GM12878 (cell line): ENCODE measurements at regions not wholly inside any gene's neighbourhood (a gene's known extent, or its start where the extent isn't known, plus 50 kb on each side); places are given as distances from the start of the nearest gene placed in this dataset.

Source experiments
- ATAC-seq: fragments of 200-7000 bp; cut with Tn5 transposase; 3 replicates; pipeline ENCODE4 v1.9.1; 2020; ENCODE audit warnings: mild to moderate bottlenecking, moderate library complexity
- BruUV-seq: library from RNA; stranded (reverse); fragments of 400-500 nt; replicated peaks from 2 replicates; lab custom pipeline; 2021; lab: Mats Ljungman, UMichigan
- CTCF ChIA-PET: fragments of 300-600 bp; sonication (Branson Sonifier 250); formaldehyde crosslinking; extraction: SDS; loops from one replicate; lab custom pipeline; 2021; ENCODE audit warnings: inconsistent platforms; lab: Yijun Ruan, JAX
- POLR2A ChIA-PET: fragments of 350-600 bp; formaldehyde crosslinking; extraction: SDS; loops from one replicate; lab custom pipeline; 2021; ENCODE audit warnings: inconsistent platforms; lab: Charles Lee
- RAD21 ChIA-PET: fragments of 300-600 bp; sonication (Branson Sonifier 250); formaldehyde crosslinking; loops from one replicate; lab custom pipeline; 2023; ENCODE audit warnings: antibody characterized with exemption; ENCODE audit not compliant: unreplicated experiment; lab: Charles Lee
- SMC1A ChIA-PET: fragments of 300-600 bp; sonication (Branson Sonifier 250); formaldehyde crosslinking; loops from one replicate; lab custom pipeline; 2023; ENCODE audit not compliant: unreplicated experiment, uncharacterized antibody; lab: Charles Lee
- DNase-seq: peaks from one replicate; pipeline ENCODE4 v3.0.0-alpha.2; 2011; ENCODE audit warnings: low read depth, low spot score
- FAIRE-seq: peaks from 3 replicates; lab custom pipeline; 2011; peaks lifted over from hg19 to GRCh38; lab: Jason Lieb, UNC
- H2AFZ ChIP-seq: 2 replicates; pipeline ENCODE4 v1.6.0; 2011; ENCODE audit warnings: low read depth, low read length, control low read depth; ENCODE audit not compliant: control insufficient read depth
- H3K27ac ChIP-seq: 2 replicates; pipeline ENCODE4 v1.5.1; 2011; ENCODE audit warnings: control low read depth; ENCODE audit not compliant: control insufficient read depth, insufficient read depth
- H3K27me3 ChIP-seq, 2 experiments: replicated peaks in 1 of 2; 2 replicates each; pipeline versions ENCODE4 v1.6.0 to v1.6.1; 2011; ENCODE audit warnings: low read length in 1 of 2; ENCODE audit not compliant: control insufficient read depth in 2 of 2, insufficient read depth in 2 of 2
- H3K36me3 ChIP-seq, 2 experiments: 2 replicates each; pipeline ENCODE4 v1.5.1; 2011; ENCODE audit warnings: low read length in 1 of 2; ENCODE audit not compliant: control insufficient read depth in 2 of 2, insufficient read depth in 2 of 2
- H3K4me1 ChIP-seq: 2 replicates; pipeline ENCODE4 v1.6.1; 2011; ENCODE audit warnings: mild to moderate bottlenecking, low read length, moderate library complexity, mixed read lengths; ENCODE audit not compliant: control insufficient read depth, insufficient read depth
- H3K4me2 ChIP-seq: 2 replicates; pipeline ENCODE4 v1.6.0; 2011; ENCODE audit warnings: control low read depth; ENCODE audit not compliant: control insufficient read depth, insufficient read depth
- H3K4me3 ChIP-seq: fragments of 200-600 bp; sonication (generic); 2 replicates; pipeline ENCODE4 v1.5.1; 2016
- H3K79me2 ChIP-seq: 2 replicates; pipeline ENCODE4 v1.6.0; 2011; ENCODE audit warnings: low read length; ENCODE audit not compliant: control insufficient read depth, insufficient read depth
- H3K9ac ChIP-seq: 2 replicates; pipeline ENCODE4 v1.8.0; 2011; ENCODE audit warnings: low read length, control low read depth, mixed read lengths; ENCODE audit not compliant: control insufficient read depth, insufficient read depth
- H3K9me3 ChIP-seq: replicated peaks from 3 replicates; pipeline ENCODE4 v1.5.1; 2011; ENCODE audit warnings: mild to moderate bottlenecking, low read length; ENCODE audit not compliant: control insufficient read depth, insufficient read depth
- H4K20me1 ChIP-seq: 2 replicates; pipeline ENCODE4 v1.6.0; 2011; ENCODE audit not compliant: control insufficient read depth, insufficient read depth
- BHLHE40 ChIP-seq, 2 experiments: fragments of 450-650 bp in 1 of 2; IDR thresholded peaks; 2 replicates each; pipeline ENCODE4 v1.6.1; 2011 to 2017; ENCODE audit warnings: low read depth in 2 of 2, borderline replicate concordance in 1 of 2, improper control_type of control experiment in 1 of 2, low read length in 1 of 2, mild to moderate bottlenecking in 1 of 2
- CHD2 ChIP-seq: IDR thresholded peaks from 2 replicates; pipeline ENCODE4 v1.6.1; 2011; ENCODE audit warnings: low read depth, low read length, improper control_type of control experiment, borderline replicate concordance
- CREM ChIP-seq: IDR thresholded peaks from 2 replicates; pipeline ENCODE4 v1.6.1; 2014; ENCODE audit warnings: antibody characterized with exemption, low read depth
- IKZF2 ChIP-seq, 2 experiments: fragments of 450-650 bp; IDR thresholded peaks; 2 replicates each; pipeline ENCODE4 v1.6.1; 2017; ENCODE audit warnings: mild to moderate bottlenecking in 2 of 2, moderate library complexity in 2 of 2
- KAT2A ChIP-seq: conservative IDR thresholded peaks from 2 replicates; pipeline ENCODE4 v1.6.1; 2011; ENCODE audit warnings: low read depth, low read length; ENCODE audit not compliant: control insufficient read depth
- MEF2B ChIP-seq: fragments of 450-650 bp; IDR thresholded peaks from 2 replicates; pipeline ENCODE4 v1.6.1; 2018; ENCODE audit warnings: mild to moderate bottlenecking, moderate library complexity; ENCODE audit not compliant: partially characterized antibody, poor library complexity, severe bottlenecking
- MYB ChIP-seq: fragments of 150-350 bp; IDR thresholded peaks from 2 replicates; pipeline ENCODE4 v1.6.1; 2014; ENCODE audit warnings: mild to moderate bottlenecking, low read depth, low read length, borderline replicate concordance
- PAX8 ChIP-seq: fragments of 450-650 bp; IDR thresholded peaks from 2 replicates; pipeline ENCODE4 v1.6.1; 2017; ENCODE audit warnings: mild to moderate bottlenecking, moderate library complexity
- POLR2A ChIP-seq: IDR thresholded peaks from 2 replicates; pipeline ENCODE4 v1.6.1; 2011; ENCODE audit warnings: low read depth, mild to moderate bottlenecking, low read length
- RAD21 ChIP-seq: IDR thresholded peaks from 2 replicates; pipeline ENCODE4 v1.6.1; 2011; ENCODE audit warnings: mild to moderate bottlenecking, low read depth, low read length, moderate library complexity; ENCODE audit not compliant: insufficient read depth
- SMC3 ChIP-seq: IDR thresholded peaks from 2 replicates; pipeline ENCODE4 v1.6.1; 2011; ENCODE audit warnings: low read length, improper control_type of control experiment, borderline replicate concordance
- SREBF2 ChIP-seq: IDR thresholded peaks from 2 replicates; pipeline ENCODE4 v1.6.1; 2012; ENCODE audit warnings: mild to moderate bottlenecking, low read length
- SUPT20H ChIP-seq: IDR thresholded peaks from 2 replicates; pipeline ENCODE4 v1.6.1; 2011; ENCODE audit warnings: low read depth, mild to moderate bottlenecking, low read length, moderate library complexity, borderline replicate concordance; ENCODE audit not compliant: control insufficient read depth
- SUZ12 ChIP-seq: fragments of 200-600 bp; sonication (generic); IDR thresholded peaks from one replicate; pipeline ENCODE4 v1.6.1; 2018; ENCODE audit warnings: antibody characterized with exemption, mild to moderate bottlenecking; ENCODE audit not compliant: unreplicated experiment
- TARDBP ChIP-seq: IDR thresholded peaks from 2 replicates; pipeline ENCODE4 v1.6.1; 2016; ENCODE audit warnings: borderline replicate concordance
- TCF7 ChIP-seq: IDR thresholded peaks from 2 replicates; pipeline ENCODE4 v1.6.1; 2014; ENCODE audit warnings: antibody characterized with exemption, borderline replicate concordance
- WGBS: methylation state at CpG from one replicate; pipeline ENCODE4 v1.1.6; 2016; ENCODE audit warnings: low lambda C conversion rate; ENCODE audit not compliant: insufficient replicate concordance, insufficient coverage; ENCODE audit errors: missing lambda C conversion rate; 5-methylcytosine and 5-hydroxymethylcytosine counted together
- in situ Hi-C: fragments of 300-500 bp; cut with MboI; formaldehyde crosslinking; loops from 9 replicates; pipeline ENCODE4 v1.14.3; 2018; ENCODE audit warnings: mixed read lengths
- intact Hi-C: fragments of 100-400 bp; cut with micrococcal nuclease; formaldehyde crosslinking; loops from one replicate; pipeline ENCODE4 v1.14.2; 2022; ENCODE audit not compliant: unreplicated experiment
- TF ChIP-seq, protein P1 (sequence below): IDR thresholded peaks from 2 replicates; pipeline ENCODE4 v1.6.1; 2012; ENCODE audit warnings: low read depth, low read length, improper control_type of control experiment
- TF ChIP-seq, protein P2 (sequence below): fragments of 150-350 bp; IDR thresholded peaks from 2 replicates; pipeline ENCODE4 v1.6.1; 2014; ENCODE audit warnings: mild to moderate bottlenecking, low read depth, low read length

DNA sequence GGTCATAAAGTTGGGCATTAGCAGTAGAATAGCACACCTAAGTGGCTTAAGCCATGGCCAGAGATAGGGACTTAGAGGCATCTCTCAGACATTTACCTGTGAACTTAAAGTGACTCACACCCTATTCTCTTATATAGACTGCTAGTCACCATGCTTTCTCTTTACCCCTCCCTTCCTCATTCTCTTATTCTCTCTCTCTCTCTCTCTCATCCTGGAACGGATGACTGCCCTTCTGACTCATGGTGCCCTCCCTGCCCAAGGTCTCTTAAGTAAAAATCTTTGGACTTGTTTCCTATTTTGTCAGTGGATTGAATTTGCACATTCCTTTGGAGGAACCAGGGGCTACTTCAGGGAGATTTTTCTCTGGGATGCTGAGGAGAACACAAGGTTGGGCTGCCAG, 58.8 kb downstream of the NPAP1 start:
- Histone ChIP-seq H3K79me2 (no peaks in the 10 kb centered on the region), H3K27me3 (no peaks in the 10 kb centered on the region), H3K27ac (no peak overlapping the region), H3K36me3 (no peaks in the 10 kb centered on the region), H2AFZ (no peak overlapping the region), H4K20me1 (no peaks in the 10 kb centered on the region), H3K9me3 (no peaks in the 10 kb centered on the region; the same call in 2 of the 3 replicates), H3K4me2 (no peak overlapping the region)
- POLR2A ChIA-PET: no interaction called here
- FAIRE-seq (no peak), ATAC-seq (no peak), DNase-seq (no peak)
- RAD21 ChIA-PET: no interaction called here
- CTCF ChIA-PET: no interaction called here
- WGBS: 0% methylated on average over 1 of the region's 1 CpG
- in situ Hi-C loops (no loop called here), intact Hi-C loops (no loop called here)
- BruUV-seq: no TSS peak
- no peak for TF ChIP-seq SUPT20H
- TF ChIP-seq POLR2A: no peak
- no peak for TF ChIP-seq BHLHE40 (IDR thresholded peaks at IDR 0.05; ENCODE audit: borderline replicate concordance in 1 of 2, low read depth in 2 of 2, low read length in 1 of 2)
- no peak for TF ChIP-seq SMC3
- TF ChIP-seq SREBF2: no peak
- TF ChIP-seq SUZ12: no peak
- no peak for TF ChIP-seq CREM
- TF ChIP-seq, protein P1, sequence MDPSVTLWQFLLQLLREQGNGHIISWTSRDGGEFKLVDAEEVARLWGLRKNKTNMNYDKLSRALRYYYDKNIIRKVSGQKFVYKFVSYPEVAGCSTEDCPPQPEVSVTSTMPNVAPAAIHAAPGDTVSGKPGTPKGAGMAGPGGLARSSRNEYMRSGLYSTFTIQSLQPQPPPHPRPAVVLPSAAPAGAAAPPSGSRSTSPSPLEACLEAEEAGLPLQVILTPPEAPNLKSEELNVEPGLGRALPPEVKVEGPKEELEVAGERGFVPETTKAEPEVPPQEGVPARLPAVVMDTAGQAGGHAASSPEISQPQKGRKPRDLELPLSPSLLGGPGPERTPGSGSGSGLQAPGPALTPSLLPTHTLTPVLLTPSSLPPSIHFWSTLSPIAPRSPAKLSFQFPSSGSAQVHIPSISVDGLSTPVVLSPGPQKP: no peak
- TF ChIP-seq MEF2B: no peak
- TF ChIP-seq KAT2A: no peak
- TF ChIP-seq RAD21: no peak
- no peak for TF ChIP-seq TARDBP
- TF ChIP-seq PAX8: no peak
- TF ChIP-seq MYB: no peak
- TF ChIP-seq, protein P2, sequence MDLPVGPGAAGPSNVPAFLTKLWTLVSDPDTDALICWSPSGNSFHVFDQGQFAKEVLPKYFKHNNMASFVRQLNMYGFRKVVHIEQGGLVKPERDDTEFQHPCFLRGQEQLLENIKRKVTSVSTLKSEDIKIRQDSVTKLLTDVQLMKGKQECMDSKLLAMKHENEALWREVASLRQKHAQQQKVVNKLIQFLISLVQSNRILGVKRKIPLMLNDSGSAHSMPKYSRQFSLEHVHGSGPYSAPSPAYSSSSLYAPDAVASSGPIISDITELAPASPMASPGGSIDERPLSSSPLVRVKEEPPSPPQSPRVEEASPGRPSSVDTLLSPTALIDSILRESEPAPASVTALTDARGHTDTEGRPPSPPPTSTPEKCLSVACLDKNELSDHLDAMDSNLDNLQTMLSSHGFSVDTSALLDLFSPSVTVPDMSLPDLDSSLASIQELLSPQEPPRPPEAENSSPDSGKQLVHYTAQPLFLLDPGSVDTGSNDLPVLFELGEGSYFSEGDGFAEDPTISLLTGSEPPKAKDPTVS: no peak
- no peak for TF ChIP-seq CHD2
- TF ChIP-seq IKZF2 (IDR thresholded peaks at IDR 0.05): no peak
- no peak for TF ChIP-seq TCF7
- TF ChIP-seq, all 136 proteins: peak for 0
- no peak overlapping the region for H3K4me3 ChIP-seq
- no peak overlapping the region for H3K9ac ChIP-seq
- SMC1A ChIA-PET: no interaction called here
- H3K4me1 ChIP-seq: no peaks in the 10 kb centered on the region
